ENCODE measurements at regions not wholly inside any gene's neighbourhood (a gene's known extent, or its start where the extent isn't known, plus 50 kb on each side); places are given as distances from the start of the nearest gene placed in this dataset.

- no peak for DNase-seq (ENCODE audit: low spot score)
These were observed 1010.9 kb downstream of the NTRK3 start for GRCh38 chr15:87245592-87245991.

- no peak for DNase-seq (ENCODE audit: low spot score)
These were observed 1013.1 kb downstream of the NTRK3 start for GRCh38 chr15:87243474-87243873.

- no peak for DNase-seq (ENCODE audit: low spot score)
These were observed 1016.8 kb downstream of the NTRK3 start for GRCh38 chr15:87239582-87240230.

GRCh38 chr15:87238451-87239068, 1018.0 kb downstream of the NTRK3 start:
- DNase-seq (ENCODE audit: low spot score) = no peak

- no peak for DNase-seq (ENCODE audit: low spot score)
These were observed 1028.1 kb downstream of the NTRK3 start for GRCh38 chr15:87228460-87228859.

- no peak for DNase-seq (ENCODE audit: low spot score)
These were observed 1028.7 kb downstream of the NTRK3 start for GRCh38 chr15:87227846-87228245.

GRCh38 chr15:87225436-87225835, 1031.1 kb downstream of the NTRK3 start:
- no peak for DNase-seq (ENCODE audit: low spot score)

GRCh38 chr15:87224404-87224803, 1032.1 kb downstream of the NTRK3 start:
- DNase-seq (ENCODE audit: low spot score) = no peak

GRCh38 chr15:87219650-87220615, 1036.6 kb downstream of the NTRK3 start:
- DNase-seq (ENCODE audit: low spot score) = no peak

GRCh38 chr15:87215100-87215499, 1041.4 kb downstream of the NTRK3 start:
- no peak for DNase-seq (ENCODE audit: low spot score)

- DNase-seq (ENCODE audit: low spot score) = no peak
These were observed 1042.9 kb downstream of the NTRK3 start for GRCh38 chr15:87213626-87214025.

- DNase-seq (ENCODE audit: low spot score) = no peak
These were observed 1044.5 kb downstream of the NTRK3 start for GRCh38 chr15:87212041-87212440.

- no peak for DNase-seq (ENCODE audit: low spot score)
These were observed 1045.0 kb downstream of the NTRK3 start for GRCh38 chr15:87211547-87211946.

GRCh38 chr15:87209891-87210689, 1046.4 kb downstream of the NTRK3 start:
- no peak for DNase-seq (ENCODE audit: low spot score)

GRCh38 chr15:87207990-87208580, 1048.5 kb downstream of the NTRK3 start:
- DNase-seq (ENCODE audit: low spot score) = no peak

- DNase-seq (ENCODE audit: low spot score) = no peak
These were observed 1049.3 kb downstream of the NTRK3 start for GRCh38 chr15:87207251-87207650.

GRCh38 chr15:87201986-87202385, 1054.6 kb downstream of the NTRK3 start:
- no peak for DNase-seq (ENCODE audit: low spot score)

- DNase-seq (ENCODE audit: low spot score) = no peak
These were observed 1056.4 kb downstream of the NTRK3 start for GRCh38 chr15:87200149-87200548.

GRCh38 chr15:87197981-87198380, 1058.6 kb downstream of the NTRK3 start:
- no peak for DNase-seq (ENCODE audit: low spot score)

- no peak for DNase-seq (ENCODE audit: low spot score)
These were observed 1060.0 kb downstream of the NTRK3 start for GRCh38 chr15:87196498-87196897.

GRCh38 chr15:87193481-87193880, 1063.1 kb downstream of the NTRK3 start:
- no peak for DNase-seq (ENCODE audit: low spot score)

- DNase-seq (ENCODE audit: low spot score) = no peak
These were observed 1088.0 kb downstream of the AGBL1 start for GRCh38 chr15:87167706-87168105.

Measured in LoVo (cell line).